ENCODE measurements at regions not wholly inside any gene's neighbourhood (a gene's known extent, or its start where the extent isn't known, plus 50 kb on each side); places are given as distances from the start of the nearest gene placed in this dataset.

DNA sequence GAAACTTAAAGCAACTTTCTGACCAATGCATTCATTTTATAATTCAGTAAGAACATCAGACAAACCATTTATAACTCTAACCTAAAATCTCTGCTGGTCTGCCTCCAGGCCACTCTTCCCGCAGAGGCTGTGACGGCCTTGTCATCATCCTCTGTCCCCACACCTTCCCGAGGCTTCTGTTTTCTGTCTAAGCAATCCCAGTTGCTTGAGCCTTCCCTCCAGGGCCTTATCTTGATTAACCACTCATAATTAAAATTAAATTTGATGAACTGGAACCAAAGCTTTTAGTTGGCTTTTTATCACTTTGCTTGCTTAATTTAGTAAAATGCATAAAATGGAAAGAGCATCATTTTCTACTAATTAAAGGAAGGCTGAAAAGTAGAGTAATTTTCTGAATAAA, 312.4 kb downstream of the DIRAS2 start:
- no peak overlapping the region for H3K4me3 ChIP-seq (ENCODE audit: low read depth, low read length)
- no peak for DNase-seq (ENCODE audit: low read depth)
- TF ChIP-seq POLR2A (IDR thresholded peaks at IDR 0.05; ENCODE audit: extremely low read depth, insufficient read length) (no peak), MYC (IDR thresholded peaks at IDR 0.05; ENCODE audit: low read depth, low read length) (no peak)
- TF ChIP-seq, protein P1, sequence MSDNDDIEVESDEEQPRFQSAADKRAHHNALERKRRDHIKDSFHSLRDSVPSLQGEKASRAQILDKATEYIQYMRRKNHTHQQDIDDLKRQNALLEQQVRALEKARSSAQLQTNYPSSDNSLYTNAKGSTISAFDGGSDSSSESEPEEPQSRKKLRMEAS (IDR thresholded peaks at IDR 0.05; ENCODE audit: low read depth, low read length) = no peak
- TF ChIP-seq, protein P2, sequence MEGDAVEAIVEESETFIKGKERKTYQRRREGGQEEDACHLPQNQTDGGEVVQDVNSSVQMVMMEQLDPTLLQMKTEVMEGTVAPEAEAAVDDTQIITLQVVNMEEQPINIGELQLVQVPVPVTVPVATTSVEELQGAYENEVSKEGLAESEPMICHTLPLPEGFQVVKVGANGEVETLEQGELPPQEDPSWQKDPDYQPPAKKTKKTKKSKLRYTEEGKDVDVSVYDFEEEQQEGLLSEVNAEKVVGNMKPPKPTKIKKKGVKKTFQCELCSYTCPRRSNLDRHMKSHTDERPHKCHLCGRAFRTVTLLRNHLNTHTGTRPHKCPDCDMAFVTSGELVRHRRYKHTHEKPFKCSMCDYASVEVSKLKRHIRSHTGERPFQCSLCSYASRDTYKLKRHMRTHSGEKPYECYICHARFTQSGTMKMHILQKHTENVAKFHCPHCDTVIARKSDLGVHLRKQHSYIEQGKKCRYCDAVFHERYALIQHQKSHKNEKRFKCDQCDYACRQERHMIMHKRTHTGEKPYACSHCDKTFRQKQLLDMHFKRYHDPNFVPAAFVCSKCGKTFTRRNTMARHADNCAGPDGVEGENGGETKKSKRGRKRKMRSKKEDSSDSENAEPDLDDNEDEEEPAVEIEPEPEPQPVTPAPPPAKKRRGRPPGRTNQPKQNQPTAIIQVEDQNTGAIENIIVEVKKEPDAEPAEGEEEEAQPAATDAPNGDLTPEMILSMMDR (IDR thresholded peaks at IDR 0.05; ENCODE audit: low read depth, low read length) = no peak

DNA sequence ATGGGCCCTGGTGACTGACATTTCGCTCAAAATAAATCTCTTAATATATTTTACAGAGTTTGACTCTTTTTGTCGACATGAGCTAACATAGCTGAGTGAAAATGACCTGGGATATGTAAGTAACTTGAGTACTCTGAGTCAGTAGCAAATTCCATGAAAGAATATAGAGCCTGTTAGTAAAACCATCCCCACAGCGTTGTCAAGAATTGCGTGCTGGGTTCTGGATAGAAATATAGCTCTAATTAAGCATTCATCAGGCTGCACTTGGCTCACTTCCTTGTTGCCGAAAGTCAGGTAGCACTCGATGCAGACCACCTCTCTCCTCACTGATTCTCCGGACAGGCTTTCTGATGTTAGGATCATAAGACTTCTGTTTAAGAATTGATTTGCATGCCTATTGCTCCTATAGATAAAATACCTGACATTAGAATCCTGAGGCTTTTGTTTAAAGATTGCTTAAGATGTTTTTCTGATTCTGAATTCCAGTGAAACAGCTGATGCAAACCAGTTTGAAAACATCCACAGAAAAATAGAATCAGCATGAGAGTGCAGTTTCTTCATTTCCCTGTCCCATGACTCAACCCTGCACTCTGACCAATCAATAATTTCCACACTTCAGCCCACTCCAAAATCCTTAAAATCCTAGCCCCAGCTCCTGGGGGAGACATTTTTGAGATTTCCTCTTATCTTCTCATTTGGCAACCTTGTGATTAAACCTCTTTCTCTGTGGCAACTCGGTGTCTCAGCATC, 310.6 kb downstream of the DIRAS2 start:
- H3K4me3 ChIP-seq (ENCODE audit: low read depth, low read length) = no peak overlapping the region
- TF ChIP-seq MYC (IDR thresholded peaks at IDR 0.05; ENCODE audit: low read depth, low read length) (no peak), POLR2A (IDR thresholded peaks at IDR 0.05; ENCODE audit: extremely low read depth, insufficient read length) (no peak)
- TF ChIP-seq, protein P2 (IDR thresholded peaks at IDR 0.05; ENCODE audit: low read depth, low read length) = no peak
- TF ChIP-seq, protein P1 (IDR thresholded peaks at IDR 0.05; ENCODE audit: low read depth, low read length) = no peak
- no peak for DNase-seq (ENCODE audit: low read depth)

DNA sequence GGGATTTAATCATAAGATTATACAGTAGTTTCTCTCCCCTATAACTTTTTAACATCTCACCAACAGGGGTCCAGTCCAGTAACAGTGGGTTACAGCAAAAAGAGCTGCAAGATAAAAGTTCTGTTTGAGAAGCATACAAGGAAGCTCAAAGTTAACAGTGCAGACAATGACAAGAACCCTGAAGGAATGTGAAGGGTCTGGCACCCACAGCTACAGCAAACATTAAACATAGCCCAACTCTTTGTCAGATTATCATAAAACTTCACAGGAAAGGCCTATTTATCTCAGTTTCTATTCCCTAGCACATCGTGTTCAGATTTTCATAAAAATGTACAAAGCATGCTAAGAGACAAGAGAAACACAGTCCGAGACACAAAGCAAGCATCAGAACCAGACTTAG, 309.4 kb downstream of the DIRAS2 start:
- H3K4me3 ChIP-seq (ENCODE audit: low read depth, low read length) = no peak overlapping the region
- no peak for DNase-seq (ENCODE audit: low read depth)
- no peak for TF ChIP-seq MYC (IDR thresholded peaks at IDR 0.05; ENCODE audit: low read depth, low read length)
- TF ChIP-seq POLR2A (IDR thresholded peaks at IDR 0.05; ENCODE audit: extremely low read depth, insufficient read length) = no peak
- TF ChIP-seq, protein P2 (IDR thresholded peaks at IDR 0.05; ENCODE audit: low read depth, low read length) = no peak
- TF ChIP-seq, protein P1 (IDR thresholded peaks at IDR 0.05; ENCODE audit: low read depth, low read length) = no peak

DNA sequence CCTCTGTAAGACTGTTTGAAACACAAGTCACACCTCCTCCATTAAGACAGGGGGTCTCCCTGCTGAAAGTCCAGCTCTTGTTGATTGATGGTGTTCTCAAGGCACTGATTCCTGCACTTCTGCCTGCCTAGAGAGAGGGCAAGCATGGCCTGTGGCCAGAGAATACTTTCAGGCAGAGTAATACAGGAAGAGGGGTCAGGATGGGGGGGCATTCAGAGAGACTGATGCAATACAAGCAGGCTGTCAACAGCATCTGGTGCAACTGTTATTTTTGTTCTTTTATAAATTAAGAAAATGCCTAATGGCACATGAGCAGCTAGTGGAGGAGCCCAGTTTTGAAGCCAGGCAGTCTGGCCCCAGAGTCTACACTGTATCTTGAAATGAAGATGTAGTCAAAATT, 302.2 kb downstream of the DIRAS2 start:
- H3K4me3 ChIP-seq (ENCODE audit: low read depth, low read length) = no peak overlapping the region
- TF ChIP-seq MYC (IDR thresholded peaks at IDR 0.05; ENCODE audit: low read depth, low read length) = no peak
- TF ChIP-seq, protein P1 (IDR thresholded peaks at IDR 0.05; ENCODE audit: low read depth, low read length) = no peak
- TF ChIP-seq, protein P2 (IDR thresholded peaks at IDR 0.05; ENCODE audit: low read depth, low read length) = no peak
- TF ChIP-seq POLR2A (IDR thresholded peaks at IDR 0.05; ENCODE audit: extremely low read depth, insufficient read length) = no peak
- no peak for DNase-seq (ENCODE audit: low read depth)

DNA sequence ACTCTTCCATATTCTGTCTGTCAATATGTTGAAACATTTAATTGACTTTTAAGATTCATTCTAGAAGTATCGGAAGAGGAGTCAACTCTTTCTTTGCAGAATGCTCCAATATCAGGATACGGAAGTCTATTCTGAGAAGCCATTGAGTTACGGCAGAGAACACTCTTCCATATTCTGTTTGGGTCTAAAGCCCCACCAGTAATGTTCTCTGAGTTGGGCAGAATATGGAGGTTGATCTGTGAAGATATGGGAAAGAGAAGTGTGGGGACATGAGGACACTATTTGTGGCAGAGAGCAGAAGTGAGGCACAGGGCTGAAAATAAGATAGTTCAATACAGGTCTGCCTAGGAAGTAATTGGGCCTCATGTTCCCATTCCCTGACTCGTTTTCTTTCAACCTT, 300.0 kb downstream of the DIRAS2 start:
- no peak overlapping the region for H3K4me3 ChIP-seq (ENCODE audit: low read depth, low read length)
- TF ChIP-seq, protein P2 (IDR thresholded peaks at IDR 0.05; ENCODE audit: low read depth, low read length) = no peak
- TF ChIP-seq POLR2A (IDR thresholded peaks at IDR 0.05; ENCODE audit: extremely low read depth, insufficient read length) (no peak), MYC (IDR thresholded peaks at IDR 0.05; ENCODE audit: low read depth, low read length) (no peak)
- TF ChIP-seq, protein P1 (IDR thresholded peaks at IDR 0.05; ENCODE audit: low read depth, low read length) = no peak
- DNase-seq (ENCODE audit: low read depth) = no peak
